ENCODE measurements at regions not wholly inside any gene's neighbourhood (a gene's known extent, or its start where the extent isn't known, plus 50 kb on each side); places are given as distances from the start of the nearest gene placed in this dataset.

DNA sequence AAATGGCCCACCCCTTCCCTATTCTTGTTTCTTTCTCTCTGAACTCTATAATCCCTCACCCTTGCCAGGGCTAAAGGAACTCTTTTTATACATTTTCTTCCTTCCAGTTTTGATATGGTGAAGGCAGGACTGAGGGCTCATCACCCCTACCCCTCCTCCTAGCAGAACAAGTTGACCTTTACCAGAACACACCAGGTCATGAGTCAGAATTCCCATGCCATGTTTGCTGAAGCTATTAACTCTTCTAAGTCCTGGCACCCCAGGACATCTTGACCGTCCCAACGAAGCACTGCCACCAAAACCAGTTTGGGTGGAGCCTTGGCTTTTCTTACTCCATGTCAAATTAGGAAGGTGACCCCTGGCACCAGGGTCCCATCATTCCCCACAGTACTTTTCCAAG is 57.5 kb upstream of the DYNLT3 start:
- DNase-seq (ENCODE audit: low spot score), result no peak
- H3K4me3 ChIP-seq, result no peak overlapping the region
- TF ChIP-seq, protein P1, sequence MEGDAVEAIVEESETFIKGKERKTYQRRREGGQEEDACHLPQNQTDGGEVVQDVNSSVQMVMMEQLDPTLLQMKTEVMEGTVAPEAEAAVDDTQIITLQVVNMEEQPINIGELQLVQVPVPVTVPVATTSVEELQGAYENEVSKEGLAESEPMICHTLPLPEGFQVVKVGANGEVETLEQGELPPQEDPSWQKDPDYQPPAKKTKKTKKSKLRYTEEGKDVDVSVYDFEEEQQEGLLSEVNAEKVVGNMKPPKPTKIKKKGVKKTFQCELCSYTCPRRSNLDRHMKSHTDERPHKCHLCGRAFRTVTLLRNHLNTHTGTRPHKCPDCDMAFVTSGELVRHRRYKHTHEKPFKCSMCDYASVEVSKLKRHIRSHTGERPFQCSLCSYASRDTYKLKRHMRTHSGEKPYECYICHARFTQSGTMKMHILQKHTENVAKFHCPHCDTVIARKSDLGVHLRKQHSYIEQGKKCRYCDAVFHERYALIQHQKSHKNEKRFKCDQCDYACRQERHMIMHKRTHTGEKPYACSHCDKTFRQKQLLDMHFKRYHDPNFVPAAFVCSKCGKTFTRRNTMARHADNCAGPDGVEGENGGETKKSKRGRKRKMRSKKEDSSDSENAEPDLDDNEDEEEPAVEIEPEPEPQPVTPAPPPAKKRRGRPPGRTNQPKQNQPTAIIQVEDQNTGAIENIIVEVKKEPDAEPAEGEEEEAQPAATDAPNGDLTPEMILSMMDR (IDR thresholded peaks at IDR 0.05), result no peak
- H3K27ac ChIP-seq, result no peak overlapping the region

DNA sequence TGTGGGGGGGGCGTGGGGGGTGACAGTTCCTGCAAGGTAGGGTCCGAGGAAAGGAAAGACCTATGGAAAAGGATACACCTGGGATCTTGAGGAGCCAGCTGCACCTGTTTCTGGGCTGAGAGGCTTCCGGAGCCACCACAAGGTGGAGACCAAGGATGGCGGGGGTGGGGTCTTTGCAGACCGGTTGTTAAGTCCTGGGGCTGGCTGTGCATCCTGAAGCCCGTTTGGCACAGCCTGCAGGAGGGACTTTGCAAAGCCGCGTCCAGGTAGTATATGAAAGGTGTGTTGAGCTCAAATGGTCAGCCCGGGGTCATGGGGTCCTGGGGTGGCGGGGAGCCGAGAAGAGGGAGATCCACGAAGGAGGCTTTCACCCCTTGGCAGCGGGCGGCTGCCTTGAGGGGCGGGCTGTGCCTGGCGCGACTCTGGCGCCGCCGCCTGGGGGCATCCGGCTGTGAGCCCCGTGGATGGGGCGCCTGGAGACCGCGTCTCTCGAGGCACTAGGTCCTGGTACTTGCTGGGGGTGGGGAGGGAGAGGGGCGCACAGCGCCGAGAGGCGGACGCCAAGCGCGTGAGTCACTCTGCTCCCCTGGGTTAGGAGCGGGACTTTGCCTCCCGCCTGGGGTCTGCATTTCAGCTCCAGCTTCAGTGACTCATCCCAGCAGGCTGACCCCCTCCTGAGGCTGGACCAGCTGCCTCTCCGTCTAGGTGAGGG is 58.2 kb upstream of the DYNLT3 start:
- DNase-seq (ENCODE audit: low spot score), result no peak
- TF ChIP-seq, protein P1 (IDR thresholded peaks at IDR 0.05), result no peak
- Histone ChIP-seq H3K27ac (no peak overlapping the region), H3K4me3 (peak overlapping the region; percentile 35)

DNA sequence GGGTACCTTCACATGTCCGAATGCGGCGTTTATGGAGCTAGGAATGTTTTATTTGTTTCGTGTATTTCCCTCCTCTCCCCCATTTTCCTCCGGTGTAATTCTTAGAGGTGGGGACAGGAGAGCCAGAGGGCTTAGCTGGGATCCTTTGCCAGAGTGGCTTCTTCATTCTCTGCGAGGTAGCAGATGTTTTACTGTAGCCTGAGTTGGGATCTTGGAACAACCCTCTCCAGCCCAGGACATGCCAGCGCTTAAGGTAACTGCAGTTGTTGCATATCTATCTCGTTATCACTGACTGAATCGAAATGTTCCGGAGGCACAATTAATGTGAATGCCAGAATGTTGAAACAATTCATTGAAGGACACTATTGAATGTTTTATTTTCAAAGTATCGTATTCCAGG is 59.0 kb upstream of the DYNLT3 start:
- no peak for DNase-seq (ENCODE audit: low spot score)
- TF ChIP-seq, protein P1 (IDR thresholded peaks at IDR 0.05), result no peak
- no peak overlapping the region for H3K4me3 ChIP-seq
- H3K27ac ChIP-seq, result no peak overlapping the region

GRCh38 chrX:37910186-37910585 is 62.8 kb upstream of the DYNLT3 start:
- TF ChIP-seq, protein P1 (IDR thresholded peaks at IDR 0.05), result no peak
- Histone ChIP-seq H3K27ac (no peak overlapping the region), H3K4me3 (no peak overlapping the region)
- DNase-seq (ENCODE audit: low spot score), result no peak

GRCh38 chrX:37912304-37912703 is 64.9 kb upstream of the DYNLT3 start:
- TF ChIP-seq, protein P1 (IDR thresholded peaks at IDR 0.05), result no peak
- DNase-seq (ENCODE audit: low spot score), result no peak
- H3K27ac ChIP-seq, result no peak overlapping the region
- no peak overlapping the region for H3K4me3 ChIP-seq

DNA sequence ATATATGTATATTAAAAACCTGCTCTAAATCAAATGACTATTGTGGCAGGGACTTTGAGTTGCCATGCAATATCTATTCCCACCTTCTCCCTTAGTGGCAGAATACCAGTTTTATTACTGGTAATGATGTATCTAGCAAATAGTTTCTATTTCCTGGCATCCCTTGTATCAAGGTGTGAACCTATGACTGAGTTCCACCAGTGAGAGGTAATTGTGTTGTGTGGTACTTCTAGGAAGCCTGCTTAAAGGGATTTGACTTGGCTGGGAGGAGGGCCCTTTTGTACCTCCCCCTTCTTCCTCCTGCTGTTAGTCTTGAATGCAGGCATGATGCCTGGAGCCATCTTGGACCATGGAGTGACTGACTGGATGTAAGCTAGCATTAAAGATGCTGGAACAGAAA is 65.4 kb upstream of the DYNLT3 start:
- no peak for DNase-seq (ENCODE audit: low spot score)
- no peak overlapping the region for H3K4me3 ChIP-seq
- no peak overlapping the region for H3K27ac ChIP-seq
- TF ChIP-seq, protein P1 (IDR thresholded peaks at IDR 0.05), result no peak

- TF ChIP-seq, protein P1 (IDR thresholded peaks at IDR 0.05), result no peak
- no peak overlapping the region for H3K4me3 ChIP-seq
- no peak for DNase-seq (ENCODE audit: low spot score)
- H3K27ac ChIP-seq, result no peak overlapping the region
Observed at GRCh38 chrX:37918168-37918567, 70.8 kb upstream of the DYNLT3 start.

Data from coronary artery (tissue), 2 donors.